CD4-positive, alpha-beta T cell treated with Interleukin-21 for 1 hour (primary cell): ENCODE measurements at regions not wholly inside any gene's neighbourhood (a gene's known extent, or its start where the extent isn't known, plus 50 kb on each side); places are given as distances from the start of the nearest gene placed in this dataset.
A peak's percentile ranks its signal among the peaks of the same experiment; 100 is the strongest.

Source experiments
- DNase-seq: peaks from one replicate; pipeline ENCODE4 v3.0.0-alpha.2; 2020

- DNase-seq = no peak
Measured at GRCh38 chr3:14590569-14590968, 50.4 kb upstream of the GRIP2 start.

- no peak for DNase-seq
Measured at GRCh38 chr3:14592390-14592789, 52.2 kb upstream of the GRIP2 start.

DNA sequence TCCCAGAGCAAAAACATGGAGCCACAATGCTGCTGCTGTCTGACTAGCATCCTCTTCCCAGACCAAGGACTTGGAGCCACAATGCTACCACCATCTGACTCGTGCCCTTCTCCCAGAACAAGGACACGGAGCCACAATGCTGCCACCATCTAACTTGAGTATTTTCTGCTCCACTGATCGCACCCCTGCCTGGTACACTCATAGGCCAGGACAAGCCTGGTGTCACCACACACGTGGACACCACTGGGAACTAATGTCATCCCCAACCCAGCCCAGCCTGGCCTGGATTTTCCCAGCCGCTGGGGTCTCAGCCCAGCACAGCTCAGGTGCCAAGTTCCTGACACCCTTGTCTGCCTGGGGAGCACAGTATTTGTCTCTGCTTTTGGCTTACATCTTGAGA, 52.7 kb upstream of the GRIP2 start:
- DNase-seq = no peak

DNA sequence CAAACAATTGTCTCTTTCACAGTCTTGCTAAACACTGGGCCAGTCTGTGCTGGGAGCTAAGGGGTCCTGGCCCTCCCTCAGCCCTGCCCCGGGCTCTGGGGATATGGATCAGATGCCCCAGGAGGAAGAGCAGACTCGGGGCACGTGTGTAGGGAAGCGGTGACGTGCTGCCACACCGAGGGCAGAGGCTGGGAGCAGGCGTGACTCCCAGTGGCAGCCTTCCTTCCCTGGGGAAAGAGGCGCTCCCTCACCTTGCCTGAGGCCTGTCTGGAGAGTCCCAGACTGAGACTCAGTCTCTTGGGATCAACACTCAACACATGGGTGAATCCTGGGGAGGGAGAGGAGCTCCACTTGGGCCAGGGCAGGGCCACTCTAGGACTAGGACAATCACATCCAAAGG, 54.1 kb upstream of the GRIP2 start:
- no peak for DNase-seq

- no peak for DNase-seq
Measured at GRCh38 chr3:14595561-14595960, 55.4 kb upstream of the GRIP2 start.

GRCh38 chr3:14597266-14597665, 54.3 kb upstream of the CCDC174 start:
- no peak for DNase-seq

DNA sequence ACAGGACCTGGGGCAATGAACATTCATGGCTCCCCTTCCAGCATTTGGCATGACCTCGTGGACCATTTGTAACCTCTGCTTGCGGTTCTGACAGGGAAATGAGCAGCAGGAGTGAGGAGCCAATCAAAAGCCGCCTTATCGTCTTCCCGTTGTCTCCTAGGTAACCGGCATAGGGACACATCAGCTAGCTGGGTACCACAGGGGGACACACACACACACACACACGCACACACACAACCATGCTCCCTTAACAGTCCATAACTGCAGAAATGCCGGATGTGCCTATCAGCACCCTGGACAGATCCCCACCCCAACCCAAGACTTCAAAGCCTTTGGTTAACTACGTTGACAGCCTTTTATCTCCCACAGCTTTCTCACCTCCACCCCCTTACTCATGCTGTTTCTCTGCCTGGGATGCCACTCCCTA, 53.4 kb upstream of the CCDC174 start:
- DNase-seq = peak; percentile 27

DNA sequence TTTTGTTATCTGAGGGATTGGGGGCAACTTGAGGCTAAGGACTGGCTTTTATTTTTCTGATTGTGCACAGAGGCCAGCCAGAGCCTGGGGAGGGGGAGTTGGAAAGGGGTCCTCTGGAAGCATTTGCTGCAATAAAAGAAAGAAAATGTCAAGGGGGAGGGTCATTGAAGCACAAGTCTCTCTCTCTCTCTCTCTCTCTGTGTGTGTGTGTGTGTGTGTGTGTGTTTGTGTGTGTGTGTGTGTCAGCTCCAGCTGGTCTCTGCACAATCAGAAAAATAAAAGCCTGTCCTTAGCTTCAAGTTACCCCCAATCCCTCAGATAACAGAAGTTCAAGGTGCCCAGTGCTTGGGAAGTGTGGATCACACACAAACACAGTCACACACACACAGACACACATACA, 52.1 kb upstream of the CCDC174 start:
- no peak for DNase-seq

DNA sequence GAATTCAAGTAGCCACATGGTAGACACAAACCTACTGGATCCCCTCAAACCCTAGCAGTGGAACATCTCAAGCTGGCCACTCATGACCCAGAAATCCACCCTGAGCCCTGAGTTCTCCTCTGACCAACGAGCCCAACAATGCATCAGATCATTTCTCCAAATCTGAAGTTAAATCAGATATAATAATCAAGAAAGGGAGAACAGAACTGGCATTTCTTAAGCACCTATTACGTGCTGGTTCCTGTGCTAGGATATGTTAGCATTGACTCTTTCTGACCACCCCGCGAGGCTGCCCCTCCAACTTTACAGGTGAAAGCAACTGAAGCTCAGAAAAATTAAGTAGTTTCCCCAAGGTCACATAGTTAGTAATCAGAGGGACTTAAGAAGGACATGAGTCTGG, 51.5 kb upstream of the CCDC174 start:
- DNase-seq = no peak

DNA sequence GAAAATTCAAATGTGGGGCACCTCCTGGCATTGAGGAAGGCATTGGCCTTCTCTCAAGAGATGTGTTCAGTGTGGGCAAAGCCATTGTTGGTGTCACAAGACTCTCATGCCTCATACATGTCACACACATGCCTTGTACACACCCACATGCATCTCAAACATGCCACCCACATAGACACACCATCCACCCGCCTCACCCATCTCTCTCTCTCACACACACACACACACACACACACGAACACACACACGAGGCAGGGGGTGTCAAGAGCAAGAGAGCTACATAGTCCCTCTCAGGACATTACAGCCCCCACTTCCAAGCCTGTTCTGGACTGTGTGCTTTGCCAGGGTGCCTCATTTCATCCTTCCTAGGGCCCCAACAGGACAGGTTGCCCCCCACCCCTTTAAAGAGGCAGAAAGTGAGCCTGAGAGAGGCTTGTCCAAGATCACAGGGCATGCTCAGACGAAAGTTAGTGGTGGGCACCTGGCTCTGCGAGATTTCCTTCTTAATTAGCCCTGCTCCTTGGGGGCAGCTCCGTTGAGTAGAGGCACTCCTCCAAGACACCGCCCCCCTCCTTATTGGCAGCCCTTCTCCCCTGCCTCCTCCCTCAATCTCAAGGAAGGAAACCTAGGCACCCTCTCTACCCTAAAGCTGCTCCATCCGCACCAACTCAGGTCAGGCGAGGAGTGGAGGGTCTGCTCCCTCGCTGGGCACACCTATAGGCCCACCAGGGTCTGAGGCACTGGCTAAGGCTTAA, 50.5 kb upstream of the CCDC174 start:
- DNase-seq = no peak

DNA sequence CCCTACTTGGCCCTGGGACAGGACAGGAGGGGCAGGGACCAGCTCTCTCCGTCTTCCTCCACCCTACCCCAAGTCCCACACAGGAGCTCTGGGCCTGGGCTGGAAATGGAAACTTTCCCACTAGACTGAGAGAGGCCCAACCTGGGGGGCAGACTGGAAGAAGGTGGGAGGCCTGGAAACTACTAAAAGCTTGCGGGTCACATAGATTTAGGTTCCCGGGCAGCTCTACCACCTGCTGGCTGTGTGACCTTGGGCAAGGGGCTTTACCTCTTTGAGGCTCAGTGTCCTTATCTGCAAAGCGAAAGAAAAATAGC, 49.9 kb upstream of the CCDC174 start:
- no peak for DNase-seq
